WTC11 (cell line): ENCODE measurements at regions not wholly inside any gene's neighbourhood (a gene's known extent, or its start where the extent isn't known, plus 50 kb on each side); places are given as distances from the start of the nearest gene placed in this dataset.
"Not testable (repeated sequence)": the region's sequence is repeated elsewhere in the genome, so short reads cannot be mapped to it uniquely, and the experiment has no call there.

Experiments used
- CREM ChIP-seq: sonication (generic); formaldehyde crosslinking; IDR thresholded peaks from 2 replicates; pipeline ENCODE4 v1.8.1; 2022; ENCODE audit warnings: mild to moderate bottlenecking, missing genetic modification reagents, moderate library complexity
- HMGXB4 ChIP-seq: sonication (generic); formaldehyde crosslinking; IDR thresholded peaks from 2 replicates; pipeline ENCODE4 v1.8.1; 2023; ENCODE audit warnings: mild to moderate bottlenecking, moderate library complexity, missing genetic modification reagents
- MYBL2 ChIP-seq: sonication (generic); formaldehyde crosslinking; IDR thresholded peaks from 2 replicates; pipeline ENCODE4 v1.8.1; 2023; ENCODE audit warnings: mild to moderate bottlenecking, moderate library complexity, missing genetic modification reagents
- USF2 ChIP-seq: sonication (generic); formaldehyde crosslinking; IDR thresholded peaks from 2 replicates; pipeline ENCODE4 v1.8.1; 2023; ENCODE audit warnings: mild to moderate bottlenecking, missing genetic modification reagents, moderate library complexity
- ZNF138 ChIP-seq: sonication (generic); formaldehyde crosslinking; conservative IDR thresholded peaks from 2 replicates; pipeline ENCODE4 v1.8.1; 2022; ENCODE audit warnings: mild to moderate bottlenecking, moderate library complexity, missing genetic modification reagents
- TF ChIP-seq, protein P1 (sequence below): sonication (generic); formaldehyde crosslinking; IDR thresholded peaks from 2 replicates; pipeline ENCODE4 v1.8.0; 2022; ENCODE audit warnings: missing genetic modification reagents

GRCh38 chr10:52374207-52374606, 60.1 kb downstream of the DKK1 start:
- TF ChIP-seq ZNF138; MYBL2; CREM; USF2; HMGXB4 (CRISPR knock-in tag): not testable (repeated sequence)
- TF ChIP-seq, protein P1, sequence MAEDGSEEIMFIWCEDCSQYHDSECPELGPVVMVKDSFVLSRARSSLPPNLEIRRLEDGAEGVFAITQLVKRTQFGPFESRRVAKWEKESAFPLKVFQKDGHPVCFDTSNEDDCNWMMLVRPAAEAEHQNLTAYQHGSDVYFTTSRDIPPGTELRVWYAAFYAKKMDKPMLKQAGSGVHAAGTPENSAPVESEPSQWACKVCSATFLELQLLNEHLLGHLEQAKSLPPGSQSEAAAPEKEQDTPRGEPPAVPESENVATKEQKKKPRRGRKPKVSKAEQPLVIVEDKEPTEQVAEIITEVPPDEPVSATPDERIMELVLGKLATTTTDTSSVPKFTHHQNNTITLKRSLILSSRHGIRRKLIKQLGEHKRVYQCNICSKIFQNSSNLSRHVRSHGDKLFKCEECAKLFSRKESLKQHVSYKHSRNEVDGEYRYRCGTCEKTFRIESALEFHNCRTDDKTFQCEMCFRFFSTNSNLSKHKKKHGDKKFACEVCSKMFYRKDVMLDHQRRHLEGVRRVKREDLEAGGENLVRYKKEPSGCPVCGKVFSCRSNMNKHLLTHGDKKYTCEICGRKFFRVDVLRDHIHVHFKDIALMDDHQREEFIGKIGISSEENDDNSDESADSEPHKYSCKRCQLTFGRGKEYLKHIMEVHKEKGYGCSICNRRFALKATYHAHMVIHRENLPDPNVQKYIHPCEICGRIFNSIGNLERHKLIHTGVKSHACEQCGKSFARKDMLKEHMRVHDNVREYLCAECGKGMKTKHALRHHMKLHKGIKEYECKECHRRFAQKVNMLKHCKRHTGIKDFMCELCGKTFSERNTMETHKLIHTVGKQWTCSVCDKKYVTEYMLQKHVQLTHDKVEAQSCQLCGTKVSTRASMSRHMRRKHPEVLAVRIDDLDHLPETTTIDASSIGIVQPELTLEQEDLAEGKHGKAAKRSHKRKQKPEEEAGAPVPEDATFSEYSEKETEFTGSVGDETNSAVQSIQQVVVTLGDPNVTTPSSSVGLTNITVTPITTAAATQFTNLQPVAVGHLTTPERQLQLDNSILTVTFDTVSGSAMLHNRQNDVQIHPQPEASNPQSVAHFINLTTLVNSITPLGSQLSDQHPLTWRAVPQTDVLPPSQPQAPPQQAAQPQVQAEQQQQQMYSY (CRISPR knock-in tag), result not testable (repeated sequence)
